Upper lobe of left lung (tissue), 4 donors: ENCODE measurements at regions not wholly inside any gene's neighbourhood (a gene's known extent, or its start where the extent isn't known, plus 50 kb on each side); places are given as distances from the start of the nearest gene placed in this dataset.

Experiments
- POLR2A ChIP-seq, 4 donors: fragments of 450-650 bp; IDR thresholded peaks; one replicate each; pipeline ENCODE4 v1.5.1; 2016 to 2017; ENCODE audit warnings: antibody characterized with exemption in 4 of 4, mild to moderate bottlenecking in 2 of 4
- POLR2AphosphoS5 ChIP-seq, 2 donors: sonication (generic); formaldehyde crosslinking; IDR thresholded peaks; one replicate each; pipeline ENCODE4 v1.5.1; 2017; ENCODE audit warnings: antibody characterized with exemption in 2 of 2

- TF ChIP-seq POLR2A (IDR thresholded peaks at IDR 0.05) (no peak), POLR2AphosphoS5 (IDR thresholded peaks at IDR 0.05) (no peak)
These were observed 684.3 kb upstream of the SOX9 start for GRCh38 chr17:71436479-71436878.
